ENCODE measurements at regions not wholly inside any gene's neighbourhood (a gene's known extent, or its start where the extent isn't known, plus 50 kb on each side); places are given as distances from the start of the nearest gene placed in this dataset.
"Not testable (repeated sequence)": the region's sequence is repeated elsewhere in the genome, so short reads cannot be mapped to it uniquely, and the experiment has no call there.

DNA sequence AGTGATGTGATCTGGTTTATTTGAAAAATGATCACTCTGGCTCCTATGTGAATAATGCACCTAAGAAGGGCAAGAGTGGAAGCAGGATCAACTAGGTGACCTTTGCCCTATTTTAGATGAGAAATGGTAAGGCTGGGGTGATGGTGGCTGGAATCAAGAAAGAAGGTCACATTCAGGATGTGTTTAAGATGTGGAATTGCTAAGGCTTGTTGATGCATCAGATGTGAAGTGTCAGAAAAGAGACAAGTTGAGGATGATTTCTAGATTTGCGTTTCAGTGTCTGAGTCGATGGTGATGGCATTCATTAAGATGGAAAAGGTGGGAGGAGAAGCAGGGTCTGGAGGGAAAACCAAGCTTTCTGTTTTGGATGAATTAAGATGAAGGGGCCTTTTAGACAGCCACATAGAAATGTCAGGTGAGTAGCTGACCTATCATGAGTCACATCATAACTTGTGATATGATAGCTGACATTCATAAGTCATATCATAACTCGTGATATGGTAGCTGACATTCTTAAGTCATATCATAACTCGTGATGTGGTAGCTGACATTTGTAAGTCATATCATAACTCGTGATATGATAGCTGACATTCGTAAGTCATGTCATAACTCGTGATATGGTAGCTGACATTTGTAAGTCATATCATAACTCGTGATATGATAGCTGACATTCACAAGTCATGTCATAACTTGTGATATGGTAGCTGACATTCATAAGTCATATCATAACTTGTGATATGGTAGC, 101.2 kb upstream of the SEC11C start:
- DNase-seq (ENCODE audit: low read depth in 2 of 2), result no peak

DNA sequence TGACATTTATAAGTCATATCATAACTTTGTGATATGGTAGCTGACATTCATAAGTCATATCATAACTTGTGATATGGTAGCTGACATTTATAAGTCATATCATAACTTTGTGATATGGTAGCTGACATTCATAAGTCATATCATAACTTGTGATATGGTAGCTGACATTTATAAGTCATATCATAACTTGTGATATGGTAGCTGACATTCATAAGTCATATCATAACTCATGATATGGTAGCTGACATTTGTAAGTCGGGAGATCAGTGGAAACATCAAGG, 100.7 kb upstream of the SEC11C start:
- not testable (repeated sequence) for DNase-seq (ENCODE audit: low read depth in 2 of 2)

DNA sequence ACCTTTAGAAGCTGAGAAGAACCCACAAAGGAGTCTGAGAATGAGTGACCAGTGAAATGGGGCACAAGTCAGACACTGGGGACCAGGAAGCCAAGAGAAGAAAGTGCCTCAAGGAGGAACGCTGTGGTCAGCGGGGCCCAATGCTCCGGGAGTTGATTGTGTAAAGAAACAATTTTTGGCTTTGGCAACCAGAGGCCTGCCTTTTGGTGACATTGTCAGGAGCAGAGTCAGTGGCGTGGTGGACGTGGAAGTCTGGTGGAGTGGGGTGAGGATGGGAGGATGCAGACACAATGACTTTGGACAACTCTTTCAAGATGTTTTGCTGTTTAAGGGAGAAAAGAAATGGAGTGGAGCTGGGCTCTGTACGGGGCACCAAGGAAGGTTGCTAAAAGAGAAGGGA, 100.2 kb upstream of the SEC11C start:
- DNase-seq (ENCODE audit: low read depth in 2 of 2), result no peak

DNA sequence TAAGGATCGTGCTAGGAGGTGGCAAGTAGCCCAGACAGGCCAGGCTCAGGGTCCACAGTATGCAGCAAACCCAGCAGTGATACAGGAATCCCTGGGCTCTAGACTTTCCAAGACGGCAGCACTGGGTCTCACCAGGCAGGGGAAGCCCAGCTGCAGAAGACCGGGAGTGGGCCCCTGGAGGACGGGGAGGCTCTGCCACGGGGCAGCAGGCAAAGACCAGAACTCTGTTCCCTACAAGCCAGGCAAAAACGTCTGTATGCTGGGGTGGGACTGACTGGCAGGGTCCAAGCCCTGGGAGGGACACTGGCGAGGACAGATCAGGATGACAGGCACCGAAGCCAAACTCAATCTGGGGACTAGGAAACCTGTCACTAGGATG, 98.9 kb upstream of the SEC11C start:
- no peak for DNase-seq (ENCODE audit: low read depth in 2 of 2)

DNA sequence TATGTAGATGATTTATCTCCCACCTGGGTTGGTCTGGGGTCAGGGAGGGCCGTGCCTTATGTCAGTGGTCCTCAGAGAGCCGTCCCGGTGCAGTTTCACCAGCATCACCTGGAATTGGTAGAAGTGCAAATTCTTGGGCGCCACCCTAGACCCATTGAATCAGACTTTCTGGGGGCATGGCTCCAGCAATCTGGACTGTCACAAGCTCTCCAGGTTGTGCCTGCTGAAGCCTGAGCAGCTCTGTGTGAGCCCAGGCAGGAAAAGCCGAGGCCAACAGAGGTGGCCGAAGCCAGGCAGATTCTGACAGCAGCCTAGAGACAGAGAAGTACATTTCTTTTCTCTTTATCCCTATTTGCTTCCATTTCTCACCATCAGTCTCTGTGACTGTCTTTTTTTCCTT, 98.4 kb upstream of the SEC11C start:
- no peak for DNase-seq (ENCODE audit: low read depth in 2 of 2)

DNA sequence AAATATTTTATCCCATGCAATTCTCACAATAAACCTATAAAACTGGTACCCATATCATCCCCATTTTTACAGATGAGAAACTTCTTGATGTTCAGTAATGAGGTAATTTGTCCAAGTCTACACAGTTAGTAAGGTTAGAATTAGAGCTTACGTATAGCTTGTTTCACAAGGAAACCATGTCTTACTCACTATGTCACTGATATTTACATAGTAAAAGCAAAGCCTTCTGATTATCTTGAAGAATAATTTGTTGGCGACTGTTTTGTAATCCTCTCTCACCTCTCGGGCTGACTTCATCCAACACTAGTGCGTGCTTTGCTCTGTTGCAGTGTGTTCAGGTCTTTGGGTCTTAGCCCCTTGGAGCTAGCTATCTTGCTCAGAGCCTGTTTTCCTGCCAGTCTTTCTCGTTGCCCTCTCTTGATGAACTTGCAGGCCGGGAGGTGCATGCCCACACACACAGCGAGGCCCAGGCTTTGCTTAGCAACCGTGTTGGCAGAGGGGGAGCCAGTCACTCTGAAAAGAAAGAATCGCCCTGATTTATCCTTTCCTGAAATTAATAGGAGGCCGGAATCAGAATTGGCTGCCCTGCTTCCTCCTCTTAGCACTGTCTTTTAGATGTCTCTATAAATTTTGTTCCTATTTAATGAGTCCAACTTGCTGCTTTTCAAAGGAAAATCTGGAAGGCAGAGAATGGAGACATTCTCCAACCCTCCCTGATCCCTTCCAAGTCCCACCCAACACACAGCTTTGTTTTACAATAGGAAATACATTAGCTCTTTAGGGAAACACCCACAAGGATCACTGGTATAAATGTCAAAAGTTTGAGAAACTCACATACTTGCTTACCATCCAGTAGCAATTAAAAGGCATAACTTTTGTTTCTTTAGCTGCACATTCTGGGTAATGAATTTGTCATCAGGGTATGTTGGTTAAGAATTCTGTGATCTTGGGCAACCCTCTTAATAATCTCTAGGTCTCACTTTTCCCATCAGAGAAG, 97.6 kb upstream of the SEC11C start:
- peak; percentile 23 to 42 for DNase-seq (ENCODE audit: low read depth in 2 of 2)

DNA sequence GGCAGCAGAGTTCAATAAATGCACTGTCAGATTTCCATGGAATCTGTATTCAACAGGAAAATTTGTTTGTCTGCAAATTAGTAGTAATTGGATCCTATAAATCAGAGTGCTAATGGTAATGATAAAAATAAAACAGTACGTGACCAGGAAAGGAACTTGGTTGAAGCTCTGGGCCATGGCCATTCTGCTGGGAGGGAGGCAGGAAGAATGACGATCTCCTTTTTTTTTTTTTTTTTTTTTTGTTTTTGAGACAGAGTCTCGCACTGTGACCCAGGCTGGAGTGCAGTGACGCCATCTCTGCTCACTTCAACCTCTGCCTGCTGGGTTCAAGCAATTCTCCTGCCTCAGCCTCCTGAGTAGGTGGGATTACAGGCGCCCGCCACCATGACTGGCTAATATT, 94.8 kb upstream of the SEC11C start:
- no peak for DNase-seq (ENCODE audit: low read depth in 2 of 2)

DNA sequence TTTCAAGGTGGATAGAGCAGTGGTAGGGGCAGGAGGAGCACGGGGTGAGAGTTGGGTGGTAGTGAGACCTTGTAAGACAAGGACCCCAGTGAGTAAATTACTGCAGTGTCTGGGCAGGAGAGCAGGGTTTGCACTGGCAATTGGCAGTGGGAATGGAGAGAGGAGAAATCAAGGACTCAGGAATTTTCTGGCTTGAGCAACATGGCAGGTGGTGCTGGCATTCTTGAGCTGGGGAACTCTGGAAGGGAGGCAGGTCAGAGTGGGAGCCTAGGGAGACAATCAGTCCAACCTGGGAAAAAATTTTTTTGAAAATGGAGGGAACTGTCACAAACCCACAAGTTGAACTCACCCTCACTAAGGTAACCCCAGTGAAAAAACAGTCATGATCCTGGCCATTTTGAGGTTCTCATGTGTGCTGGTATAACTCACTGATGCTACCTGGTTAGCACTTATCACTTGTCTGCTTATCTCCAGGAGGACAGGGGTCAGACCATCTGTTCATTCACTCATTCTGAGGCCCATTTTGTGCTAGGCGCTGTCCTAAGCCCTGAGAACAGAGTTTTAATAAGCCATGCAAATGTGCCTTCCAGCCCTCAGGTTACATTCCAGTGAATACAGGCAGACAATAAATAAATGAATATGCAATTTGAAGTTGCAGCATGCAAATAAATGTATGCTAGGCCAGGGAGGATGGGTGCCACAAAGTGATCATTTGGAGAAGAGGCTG, 92.2 kb upstream of the SEC11C start:
- DNase-seq (ENCODE audit: low read depth in 2 of 2), result no peak

DNA sequence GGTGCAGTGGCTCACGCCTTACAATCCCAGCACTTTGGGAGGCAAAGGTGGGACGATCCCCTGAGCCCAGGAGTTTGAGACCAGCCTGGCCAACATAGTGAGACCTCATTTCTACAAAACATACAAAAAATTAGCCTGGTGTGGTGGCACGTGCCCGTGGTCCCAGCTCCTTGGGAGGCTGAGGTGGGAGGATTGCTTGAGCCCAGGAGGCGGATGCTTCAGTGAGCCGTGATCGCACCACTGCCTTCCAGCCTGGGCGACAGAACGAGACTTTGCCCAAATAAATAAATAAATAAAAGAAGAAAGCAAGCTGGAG, 91.7 kb upstream of the SEC11C start:
- DNase-seq (ENCODE audit: low read depth in 2 of 2), result no peak

DNA sequence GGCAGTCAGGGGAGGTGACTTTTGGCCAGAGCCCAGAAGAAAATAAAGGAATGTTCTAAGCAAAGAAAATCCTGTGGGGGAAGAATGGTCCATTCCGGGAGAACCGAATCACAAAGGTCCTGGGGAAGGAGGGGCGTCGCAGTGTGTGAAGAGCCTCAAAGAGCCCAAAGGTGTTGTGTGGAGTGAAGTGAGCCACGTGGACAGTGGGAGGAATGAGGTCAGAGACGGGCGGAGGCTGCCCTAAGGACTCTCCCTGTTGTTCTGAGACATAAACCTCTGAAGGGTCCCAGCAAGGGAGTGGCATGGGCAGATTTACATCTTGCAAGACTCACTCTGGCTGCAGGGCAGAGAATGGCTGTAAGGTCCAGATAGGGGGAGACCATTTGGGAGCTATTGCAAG, 91.3 kb upstream of the SEC11C start:
- DNase-seq (ENCODE audit: low read depth in 2 of 2), result no peak

DNA sequence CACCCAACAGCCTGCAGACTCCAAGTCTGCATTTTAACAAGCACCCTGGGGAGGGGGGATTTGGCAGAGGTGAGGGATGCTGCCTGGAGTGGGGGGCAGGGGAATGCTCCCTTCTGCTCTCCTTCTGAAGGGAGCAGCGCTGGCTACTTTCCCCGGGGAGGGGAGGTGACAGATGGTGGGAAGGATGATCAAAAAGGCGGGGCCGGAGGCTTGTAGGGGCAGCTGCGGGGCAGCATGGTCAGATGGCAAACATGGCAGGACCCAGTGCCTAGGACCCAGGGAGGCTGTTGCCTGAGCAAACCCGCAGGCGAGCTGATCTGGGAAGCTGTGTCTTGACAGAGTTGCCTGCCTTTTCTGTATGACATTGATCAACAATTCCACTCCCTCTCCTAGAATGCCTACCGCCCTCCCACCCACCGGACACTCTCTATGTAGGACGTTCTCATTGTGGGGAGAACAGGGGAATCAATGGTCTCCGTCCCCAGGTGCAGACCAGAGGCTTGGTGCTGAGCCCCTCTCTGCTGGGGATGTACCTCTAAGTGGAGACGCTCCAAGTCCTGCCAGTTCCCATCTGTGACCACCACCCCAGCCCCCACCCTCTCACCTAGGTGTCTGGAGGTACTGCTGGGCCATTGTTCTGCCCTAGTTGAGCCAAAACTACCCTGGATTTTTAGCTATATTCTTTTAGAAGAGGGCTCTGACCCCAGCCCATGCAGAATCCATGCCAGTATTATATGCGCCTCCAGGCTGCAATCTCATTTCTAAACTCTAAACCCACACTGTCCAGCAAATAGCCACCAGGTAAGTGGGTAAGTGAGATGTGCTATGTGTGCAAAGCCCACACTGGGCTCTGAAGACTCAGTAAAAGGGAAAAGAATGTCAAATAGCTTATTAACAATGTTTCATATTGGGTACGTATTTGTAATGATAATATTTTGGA, 89.7 kb upstream of the SEC11C start:
- DNase-seq (ENCODE audit: low read depth in 2 of 2), result no peak

DNA sequence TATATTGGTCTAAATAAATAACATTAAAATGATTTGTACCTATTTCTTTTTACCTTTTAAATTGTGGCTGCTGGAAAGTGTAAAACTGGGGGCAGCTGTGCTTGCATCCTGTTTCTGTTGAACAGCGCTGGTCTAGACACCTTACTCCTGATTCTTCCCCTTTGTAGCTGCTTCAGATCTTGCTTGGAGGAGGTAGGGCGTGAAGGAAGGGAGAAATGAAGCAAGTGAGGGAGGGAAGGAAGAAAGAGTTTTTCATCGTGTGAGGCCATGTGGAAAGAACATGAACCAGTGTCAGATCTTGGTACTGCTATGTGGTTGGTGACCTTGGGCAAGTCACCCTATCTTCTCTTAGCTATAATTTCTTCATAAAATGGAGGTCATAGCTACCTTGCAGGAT, 89.0 kb upstream of the SEC11C start:
- DNase-seq (ENCODE audit: low read depth in 2 of 2), result no peak

DNA sequence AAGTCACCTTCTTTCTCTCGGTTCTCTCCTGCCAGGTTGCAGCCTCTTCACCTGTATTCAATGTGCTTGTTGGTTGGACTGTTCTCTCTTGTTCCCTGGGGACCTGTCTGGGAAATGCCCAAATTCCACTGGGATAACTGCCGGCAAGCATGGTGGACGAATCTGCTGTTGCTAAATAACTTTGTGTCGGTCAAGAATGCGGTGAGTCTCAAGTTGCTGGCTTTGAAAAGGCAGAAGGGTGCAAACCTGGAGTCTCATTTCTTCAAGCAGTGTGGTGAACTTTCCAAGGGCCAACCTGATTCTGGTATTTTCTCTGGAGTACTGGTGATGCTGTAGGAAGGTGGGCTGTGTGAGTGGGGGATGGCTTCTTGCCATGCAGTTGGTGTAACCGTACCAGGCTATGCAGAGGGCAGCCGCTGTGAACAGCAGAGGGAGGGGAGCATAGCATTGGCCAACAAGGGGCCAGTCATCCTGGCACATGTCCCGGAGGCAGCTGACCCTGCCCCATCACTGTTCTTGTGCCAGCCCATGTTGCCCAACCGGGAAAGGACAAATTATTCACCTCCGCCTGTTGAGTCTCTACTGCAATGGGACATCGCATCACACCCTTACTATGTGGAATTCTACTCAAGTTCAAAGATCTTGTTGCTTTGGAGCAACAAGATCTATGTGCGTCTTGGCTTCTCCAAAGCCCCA, 88.1 kb upstream of the SEC11C start:
- DNase-seq (ENCODE audit: low read depth in 2 of 2), result no peak

DNA sequence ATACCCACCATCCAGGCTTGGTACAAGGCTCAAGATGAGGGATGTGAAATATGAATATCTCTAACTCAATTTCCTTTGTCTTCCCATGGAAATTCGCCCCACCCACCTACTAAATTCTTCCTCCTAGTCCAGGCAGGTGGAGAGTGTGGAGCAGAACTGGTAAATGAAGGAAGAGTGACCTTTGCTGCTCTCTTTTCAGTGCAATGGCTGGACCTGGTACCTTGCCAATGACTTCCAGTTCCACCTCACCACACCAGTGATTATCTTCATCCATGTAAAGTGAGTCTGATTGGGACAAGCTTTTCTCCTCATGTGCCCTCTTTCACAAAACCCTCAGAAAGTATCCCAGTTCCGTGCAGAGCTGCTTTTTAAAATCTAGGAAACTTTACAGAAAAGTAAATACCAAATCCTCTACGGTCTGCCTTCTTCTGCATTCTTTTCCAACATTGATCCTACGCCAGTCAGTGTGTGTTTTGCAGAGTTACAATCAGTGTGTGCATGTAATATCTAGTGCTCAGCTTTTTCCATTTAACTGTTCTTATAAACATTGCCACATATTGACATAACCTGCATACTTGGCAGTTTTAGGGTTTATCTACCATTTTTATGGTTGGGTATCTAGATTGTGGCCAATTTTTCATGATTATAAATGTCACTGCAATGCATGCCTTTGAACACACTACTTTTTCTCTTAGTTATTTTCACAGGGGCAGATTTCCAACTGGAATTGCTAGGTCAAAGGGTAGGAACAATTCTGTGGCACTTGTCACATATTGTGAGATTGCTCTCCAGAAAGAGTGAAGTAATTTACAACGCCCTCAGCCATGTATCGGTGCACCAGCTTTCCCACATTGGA, 86.5 kb upstream of the SEC11C start:
- peak; percentile 59 to 65 for DNase-seq (ENCODE audit: low read depth in 2 of 2)

DNA sequence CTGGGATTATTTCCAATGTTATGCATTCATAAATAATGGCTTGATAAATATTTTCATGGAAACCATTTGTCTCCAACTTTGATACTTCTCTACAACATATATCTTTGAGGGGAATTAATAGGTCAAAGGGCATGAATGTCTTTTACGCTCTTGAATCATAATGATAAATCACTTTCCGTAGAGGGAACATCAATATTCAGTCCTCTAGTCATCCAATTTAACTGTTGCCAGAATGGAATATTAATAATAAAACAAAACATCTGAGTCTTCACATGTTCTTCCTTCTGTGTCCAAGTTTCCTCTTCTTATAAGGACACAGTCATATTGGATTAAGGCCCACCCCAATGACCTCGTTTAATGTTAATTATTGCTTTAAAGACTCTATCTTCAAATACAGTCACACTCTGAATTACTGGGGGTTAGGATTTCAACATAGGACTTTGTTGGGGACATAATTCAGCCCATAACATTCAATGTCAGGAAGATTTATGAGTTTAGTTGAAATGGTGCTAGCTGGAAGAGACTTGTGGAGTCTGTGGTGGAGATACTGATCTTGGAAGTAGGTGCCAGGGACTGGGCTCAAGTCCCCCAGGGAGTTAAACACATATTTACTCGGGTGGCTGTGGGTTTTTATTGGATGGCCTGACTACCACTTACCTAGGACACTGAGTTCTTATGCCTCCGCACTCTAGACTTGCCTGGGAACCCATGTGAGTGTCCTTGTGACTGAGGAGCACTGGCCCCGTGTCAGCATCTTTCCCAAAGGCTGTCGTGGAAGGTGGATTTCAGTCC, 85.0 kb upstream of the SEC11C start:
- peak; percentile 11 to 23 for DNase-seq (ENCODE audit: low read depth in 2 of 2)

DNA sequence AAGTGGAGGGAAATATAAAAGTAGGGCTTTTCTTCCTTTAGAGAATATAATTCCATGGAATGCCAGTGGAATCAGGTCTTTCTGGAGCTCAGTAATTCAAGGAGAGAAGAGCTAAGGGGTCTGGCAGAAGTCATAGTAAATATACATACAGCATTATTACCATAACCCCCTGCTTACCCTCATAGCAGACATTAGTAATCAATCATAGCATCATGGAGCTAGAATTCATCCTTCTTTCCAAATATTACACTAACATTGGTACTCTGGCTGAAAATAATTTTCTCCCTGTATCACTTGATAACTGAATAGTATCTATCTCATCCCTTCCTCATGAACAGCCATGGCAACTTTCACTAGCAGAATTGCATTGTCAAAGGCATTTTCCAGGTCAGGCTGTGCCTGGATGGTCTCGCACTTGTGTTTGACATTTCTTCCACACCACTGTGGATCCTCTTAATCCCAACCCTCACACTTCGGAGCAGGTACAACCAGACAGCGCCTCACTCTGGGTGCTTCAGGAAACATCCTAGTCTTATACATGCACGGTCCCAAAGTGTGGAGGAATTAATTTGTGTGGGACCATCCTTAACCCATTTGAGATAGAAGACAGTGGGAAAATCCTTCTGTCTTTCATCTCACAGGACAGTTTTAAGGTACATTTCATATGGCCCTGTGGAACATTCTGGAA, 84.2 kb upstream of the SEC11C start:
- DNase-seq (ENCODE audit: low read depth in 2 of 2), result no peak

DNA sequence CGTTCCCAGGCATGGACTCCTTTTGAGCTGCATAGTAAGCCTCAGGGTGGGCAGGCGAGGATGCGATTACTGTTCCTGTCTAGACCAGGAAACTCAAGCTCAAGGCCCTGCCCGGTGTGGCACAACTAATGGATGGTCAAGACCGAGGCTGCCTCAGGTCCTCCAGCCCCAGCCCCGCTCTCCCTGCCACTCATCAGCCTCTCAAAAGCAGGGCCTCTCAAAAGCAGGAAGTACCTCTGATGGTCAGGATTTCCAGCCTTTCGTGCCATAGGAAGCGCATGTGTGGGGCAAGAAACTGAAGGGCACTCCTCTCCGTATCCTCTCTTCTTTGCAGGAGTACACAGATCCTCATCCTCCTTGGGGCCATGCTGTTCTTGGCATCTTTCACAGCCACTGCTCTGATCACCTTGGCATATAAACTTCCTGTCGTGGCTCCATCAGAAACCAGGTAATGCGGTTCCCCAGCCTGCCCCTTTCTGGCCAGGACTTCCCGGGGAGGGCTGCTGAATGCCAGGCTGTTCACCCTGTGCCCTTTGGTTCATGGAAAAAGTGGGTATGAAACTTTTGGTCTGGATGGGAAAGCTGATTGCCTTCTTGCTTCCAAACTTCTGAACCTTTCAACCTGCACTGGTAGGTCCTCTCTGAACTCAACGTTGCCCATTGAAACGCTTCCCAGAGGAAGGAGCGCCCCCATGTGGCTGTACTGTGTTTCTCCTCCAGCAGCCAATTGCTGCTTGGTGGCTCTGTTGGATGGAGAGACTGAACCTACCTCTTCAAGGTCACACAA, 82.8 kb upstream of the SEC11C start:
- DNase-seq (ENCODE audit: low read depth in 2 of 2), result peak; percentile 40

DNA sequence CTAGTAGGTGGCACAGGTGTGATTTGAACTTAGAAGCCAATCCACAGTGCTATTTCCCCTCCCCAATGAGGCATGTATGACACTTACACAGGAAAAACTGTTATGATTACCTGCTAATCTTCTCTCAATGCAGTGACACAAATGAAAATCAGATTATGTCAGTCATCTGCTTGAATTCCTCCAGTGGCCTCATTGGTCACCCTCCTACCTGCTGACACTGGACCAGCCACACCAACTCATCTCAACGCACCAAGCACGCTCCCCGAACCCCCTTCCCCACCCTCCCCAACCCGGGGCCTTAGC, 82.2 kb upstream of the SEC11C start:
- no peak for DNase-seq (ENCODE audit: low read depth in 2 of 2)

Measured in fibroblast of skin of left quadriceps (primary cell).